GM18520 (cell line): ENCODE measurements at regions not wholly inside any gene's neighbourhood (a gene's known extent, or its start where the extent isn't known, plus 50 kb on each side); places are given as distances from the start of the nearest gene placed in this dataset.
"Not testable (repeated sequence)": the region's sequence is repeated elsewhere in the genome, so short reads cannot be mapped to it uniquely, and the experiment has no call there.

Experiments
- ATAC-seq: cut with Tn5 transposase; IDR thresholded peaks from one replicate; pipeline ENCODE4 v1.9.1; 2021; ENCODE audit not compliant: unreplicated experiment

DNA sequence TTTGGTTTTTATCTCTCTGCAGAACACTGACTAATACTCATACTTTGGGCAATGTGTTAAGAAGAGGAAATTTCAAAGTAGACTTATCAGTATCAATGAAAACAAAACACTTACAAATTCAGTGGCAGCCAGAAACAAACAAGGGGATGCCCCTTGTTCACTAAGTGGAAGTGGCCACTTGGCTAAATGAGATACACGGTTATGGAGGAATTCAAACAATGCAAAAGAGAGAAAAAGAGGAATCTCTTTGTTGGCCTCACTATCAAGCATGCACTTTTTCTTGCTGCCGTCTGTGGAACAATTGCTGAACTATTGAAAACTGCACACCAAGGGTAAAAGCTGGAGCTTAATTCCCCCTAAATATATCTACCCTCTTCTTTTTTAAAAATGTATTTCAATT, 2044.9 kb upstream of the CDH6 start:
- ATAC-seq, result no peak

DNA sequence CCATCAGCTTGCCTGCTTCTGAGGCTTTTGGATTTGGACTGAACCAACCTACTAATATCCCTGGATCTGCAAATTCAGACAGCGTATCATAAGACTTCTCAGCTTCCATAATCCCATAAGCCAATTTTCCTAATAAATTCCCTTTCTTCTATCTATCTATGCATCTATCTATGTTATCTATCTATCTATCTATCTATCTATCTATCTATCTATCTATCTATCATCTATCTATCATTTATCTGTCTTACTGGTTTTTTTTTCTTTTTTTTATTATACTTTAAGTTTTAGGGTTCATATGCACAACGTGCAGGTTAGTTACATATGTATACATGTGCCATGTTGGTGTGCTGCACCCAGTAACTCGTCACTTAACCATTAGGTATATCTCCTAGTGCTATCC, 2045.4 kb upstream of the CDH6 start:
- no peak for ATAC-seq

DNA sequence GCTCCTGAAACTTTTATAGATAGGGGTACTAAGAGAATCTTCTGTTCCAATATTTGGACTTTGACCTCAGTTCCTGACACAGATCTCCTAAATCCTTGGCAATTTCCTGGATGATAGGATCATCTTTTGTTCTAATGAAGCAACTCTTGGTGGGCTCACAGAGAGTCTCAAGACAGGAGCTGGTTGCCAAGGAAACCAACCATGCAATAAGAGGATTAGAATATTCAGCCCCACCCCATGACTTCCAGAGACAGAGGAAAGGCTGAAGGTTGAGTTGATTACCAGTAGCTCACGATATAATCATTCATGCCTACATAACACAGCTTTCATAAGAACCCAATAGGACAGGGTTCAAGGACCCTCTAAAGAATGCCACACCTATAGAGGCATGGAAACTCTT, 2050.2 kb upstream of the CDH6 start:
- ATAC-seq, result no peak

DNA sequence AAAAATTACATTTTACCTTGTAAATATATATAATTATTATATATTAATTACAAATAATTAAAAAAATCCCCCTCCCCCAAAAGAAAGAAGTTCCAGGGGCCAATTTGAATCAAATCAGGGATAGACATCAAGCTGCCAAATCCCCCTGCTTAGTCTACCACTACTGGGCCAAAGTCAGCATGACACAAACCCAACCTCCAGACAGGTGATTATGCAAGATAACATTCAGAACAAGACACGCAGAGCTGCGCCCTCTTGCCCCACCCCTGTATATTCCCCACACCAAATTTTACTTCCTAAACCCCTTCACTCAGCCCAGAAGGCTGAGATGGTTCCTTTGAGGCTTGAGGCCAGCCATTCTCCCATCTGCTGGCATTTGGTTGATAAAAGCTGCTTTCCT, 2059.1 kb upstream of the CDH6 start:
- ATAC-seq, result no peak

DNA sequence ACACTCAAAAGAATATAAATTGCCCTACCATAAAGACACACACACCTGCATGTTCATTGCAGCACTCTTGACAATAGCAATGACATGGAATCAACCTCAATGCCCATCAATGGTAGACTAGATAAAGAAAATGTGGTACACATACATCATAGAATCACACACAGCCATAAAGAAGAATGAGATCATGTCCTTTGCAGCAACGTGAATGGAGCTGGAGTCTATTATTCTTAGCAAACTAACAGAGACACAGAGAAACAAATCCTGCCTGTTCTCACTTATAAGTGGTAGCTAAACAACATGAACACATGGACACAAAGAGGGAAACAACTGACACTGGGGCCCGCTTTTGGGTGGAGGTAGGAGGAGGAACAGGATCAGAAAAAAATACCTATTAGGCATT, 2062.2 kb upstream of the CDH6 start:
- ATAC-seq, result no peak

DNA sequence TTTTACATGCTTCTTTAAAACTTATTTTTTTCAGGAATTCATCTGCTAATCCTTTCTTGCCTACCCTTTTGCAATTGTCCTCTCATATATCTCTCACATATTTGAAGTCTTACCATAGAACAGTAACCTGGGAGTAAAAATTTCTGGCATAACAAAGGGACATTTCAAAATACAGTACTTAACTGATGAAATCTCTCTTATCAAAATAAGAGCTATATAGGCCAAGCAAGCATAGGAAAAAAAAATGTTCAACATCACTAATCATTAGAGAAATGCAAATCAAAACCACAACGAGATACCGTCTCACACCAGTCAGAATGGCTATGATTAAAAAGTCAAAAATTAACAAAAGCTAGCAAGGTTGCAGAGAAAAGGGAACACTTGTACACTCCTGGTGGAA, 2062.7 kb upstream of the CDH6 start:
- no peak for ATAC-seq

DNA sequence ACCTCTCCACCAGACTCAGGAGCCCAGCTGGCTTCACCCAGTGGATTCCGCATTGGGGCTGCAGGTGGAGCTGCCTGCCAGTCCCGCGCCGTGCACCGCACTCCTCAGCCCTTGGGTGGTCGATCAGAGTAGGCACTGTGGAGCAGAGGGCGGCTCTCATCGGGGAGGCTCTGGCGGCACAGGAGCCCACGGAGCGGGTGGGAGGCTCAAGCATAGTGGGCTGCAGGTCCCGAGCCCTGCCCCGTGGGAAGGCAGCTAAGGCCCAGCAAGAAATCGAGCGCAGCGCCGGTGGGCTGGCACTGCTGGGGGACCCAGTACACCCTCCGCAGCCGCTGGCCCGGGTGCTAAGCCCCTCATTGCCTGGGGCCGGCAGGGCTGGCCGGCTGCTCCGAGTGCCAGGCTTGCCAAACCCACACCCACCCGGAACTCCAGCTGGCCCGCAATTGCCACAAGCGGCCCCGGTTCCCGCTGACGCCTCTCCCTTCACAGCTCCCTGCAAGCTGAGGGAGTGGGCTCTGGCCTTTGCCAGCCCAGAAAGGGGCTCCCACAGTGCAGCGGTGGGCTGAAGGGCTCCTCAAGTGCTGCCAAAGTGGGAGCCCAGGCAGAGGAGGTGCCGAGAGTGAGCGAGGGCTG, 2065.8 kb upstream of the CDH6 start:
- ATAC-seq, result not testable (repeated sequence)

DNA sequence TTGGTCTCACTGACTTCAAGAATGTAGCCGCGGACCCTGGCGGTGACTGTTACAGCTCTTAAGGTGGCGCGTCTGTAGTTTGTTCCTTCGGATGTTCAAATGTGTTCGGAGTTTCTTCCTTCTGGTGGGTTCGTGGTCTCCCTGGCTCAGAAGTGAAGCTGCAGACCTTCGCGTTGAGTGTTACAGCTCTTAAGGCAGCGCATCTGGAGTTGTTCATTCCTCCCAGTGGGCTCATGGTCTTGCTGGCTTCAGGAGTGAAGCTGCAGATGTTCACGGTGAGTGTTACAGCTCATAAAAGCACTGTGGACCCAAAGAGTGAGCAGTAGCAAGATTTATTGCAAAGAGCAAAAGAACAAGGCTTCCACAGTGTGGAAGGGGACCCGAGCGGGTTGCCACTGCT, 2067.0 kb upstream of the CDH6 start:
- ATAC-seq, result not testable (repeated sequence)

DNA sequence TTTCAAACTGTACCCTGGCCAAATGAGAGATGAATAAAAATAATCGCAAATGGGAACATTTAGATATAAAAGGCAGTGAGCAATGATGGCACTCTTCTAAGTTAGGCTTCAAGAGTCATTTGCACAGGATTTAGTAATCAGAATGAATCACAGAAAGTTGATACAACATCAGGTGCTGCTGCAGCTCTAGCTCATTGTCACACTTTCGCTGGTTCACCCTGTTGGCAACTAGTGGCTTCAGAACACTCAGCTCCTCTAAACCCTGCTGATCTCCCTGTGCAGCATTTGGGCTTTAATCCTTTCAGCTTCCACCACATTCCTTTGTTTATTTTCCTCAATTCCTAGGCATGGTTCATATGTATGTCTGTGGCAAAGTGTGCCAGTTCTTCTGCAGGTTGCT, 2071.2 kb upstream of the CDH6 start:
- ATAC-seq, result no peak

DNA sequence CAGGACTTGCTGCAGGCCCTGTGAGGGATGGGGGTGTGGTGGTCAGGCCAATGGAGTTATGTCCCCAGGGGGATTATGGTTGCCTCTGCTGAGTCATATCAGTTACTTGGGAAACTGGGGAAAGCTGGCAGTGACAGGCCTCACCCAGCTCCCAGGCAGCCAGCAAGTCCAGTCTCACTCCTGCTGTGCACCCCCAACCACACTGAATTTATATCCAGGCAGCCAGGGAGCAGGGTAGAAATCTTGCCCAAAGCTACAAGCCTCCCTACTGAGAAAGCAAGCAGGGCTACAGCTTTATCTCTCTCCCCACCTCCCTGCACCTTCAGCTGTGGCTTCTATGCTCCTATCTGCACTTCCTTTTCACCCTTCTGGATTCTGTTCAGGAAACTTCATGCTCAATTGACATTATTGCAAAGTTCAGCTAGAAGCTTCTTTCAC, 2076.0 kb upstream of the CDH9 start:
- ATAC-seq, result no peak

DNA sequence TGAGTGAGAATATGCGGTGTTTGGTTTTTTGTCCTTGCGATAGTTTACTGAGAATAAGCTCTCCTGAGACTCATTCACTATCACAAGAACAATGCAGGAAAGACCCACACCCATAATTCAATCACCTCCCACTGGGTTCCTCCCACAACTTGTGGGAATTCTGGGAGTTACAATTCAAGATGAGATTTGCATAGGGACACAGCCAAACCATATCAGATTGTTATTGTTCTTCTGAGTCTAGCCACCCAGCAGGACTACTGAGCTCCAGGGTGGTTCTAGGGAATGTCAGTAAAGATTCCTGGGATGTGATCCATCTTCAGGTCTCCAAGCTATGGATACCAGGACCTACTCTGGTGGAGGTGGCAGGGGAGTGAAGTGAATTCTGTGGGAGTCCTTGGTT, 2075.1 kb upstream of the CDH9 start:
- ATAC-seq, result no peak

DNA sequence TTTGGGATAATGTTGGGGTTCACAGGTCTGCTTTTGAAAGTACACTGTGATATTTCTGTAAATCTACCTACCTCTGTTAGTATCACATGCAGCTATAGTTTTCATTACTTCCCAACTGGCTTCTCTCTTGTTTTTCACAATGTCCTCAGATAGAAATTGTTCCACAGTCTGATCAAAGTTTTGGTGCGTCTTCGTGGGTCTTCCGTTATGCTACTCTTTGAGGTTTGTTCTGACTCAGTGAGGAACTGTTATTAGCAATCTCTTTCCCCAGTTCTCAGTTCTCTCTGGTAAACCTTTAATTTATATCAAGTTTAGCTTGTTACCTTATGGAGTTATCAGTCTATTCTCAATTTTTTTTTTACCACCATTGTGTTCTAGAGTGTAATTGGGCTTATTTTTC, 2061.2 kb upstream of the CDH9 start:
- no peak for ATAC-seq

DNA sequence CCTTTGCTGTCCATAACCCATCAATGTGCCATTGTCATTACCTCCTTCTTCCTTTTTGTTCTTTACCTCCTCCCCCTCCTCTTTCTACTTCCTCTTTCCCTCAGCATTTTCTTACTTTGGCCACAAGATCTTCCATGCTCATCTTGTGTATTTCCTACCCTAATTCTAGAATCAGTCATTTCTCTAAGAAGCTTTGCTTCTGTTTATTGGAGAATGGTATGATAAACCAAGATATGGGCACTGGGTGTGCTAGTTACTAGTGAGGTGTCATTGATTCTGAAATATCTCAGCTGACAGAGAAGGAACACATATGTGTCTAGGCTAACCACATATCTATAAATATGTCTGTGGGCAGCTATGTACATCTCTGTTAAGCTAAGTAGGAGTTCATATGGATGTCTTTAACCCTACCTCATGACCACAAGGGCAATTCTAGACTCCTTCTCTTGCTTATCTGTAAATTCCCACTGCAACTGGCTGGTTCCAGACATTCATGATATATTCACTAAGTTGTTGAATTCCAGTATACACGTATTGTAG, 2051.3 kb upstream of the CDH9 start:
- no peak for ATAC-seq

DNA sequence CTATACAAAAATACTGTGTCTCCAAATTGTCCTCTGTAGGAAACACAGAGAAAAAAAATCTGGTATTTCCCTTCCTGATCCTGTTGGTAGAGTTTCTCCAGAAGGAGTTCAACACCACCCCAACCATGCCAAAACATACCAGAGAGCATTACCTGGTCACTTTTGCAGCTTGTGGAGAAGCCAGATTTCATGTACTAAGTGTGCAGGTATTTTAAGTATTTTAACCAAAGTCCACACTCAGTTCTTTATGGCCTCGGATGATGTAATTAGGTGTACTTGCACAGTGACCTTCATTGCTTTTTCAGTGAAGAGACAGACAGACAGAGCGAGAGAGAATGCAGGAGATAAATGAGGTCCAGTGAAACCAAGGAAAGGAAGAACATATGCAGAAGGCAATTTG, 2046.8 kb upstream of the CDH9 start:
- ATAC-seq, result no peak

DNA sequence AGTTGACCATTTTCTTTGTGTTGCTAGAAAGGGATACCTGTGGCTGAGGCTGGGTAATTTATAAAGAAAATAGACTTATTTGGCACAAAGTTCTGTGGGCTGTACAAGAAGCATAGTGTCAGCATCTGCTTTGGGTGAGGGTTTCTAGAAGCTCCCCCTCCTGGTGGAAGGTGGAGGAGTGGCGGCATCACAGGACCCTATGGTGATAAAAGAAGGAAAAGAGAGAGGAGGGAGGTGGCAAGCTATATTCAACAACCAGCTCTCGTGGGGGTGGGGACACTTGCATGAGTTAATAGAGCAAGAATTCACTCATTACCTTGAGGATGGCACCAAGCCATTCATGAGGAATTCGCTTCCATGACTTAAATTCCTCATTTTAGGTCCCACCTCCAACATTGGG, 2041.4 kb upstream of the CDH9 start:
- ATAC-seq, result no peak

DNA sequence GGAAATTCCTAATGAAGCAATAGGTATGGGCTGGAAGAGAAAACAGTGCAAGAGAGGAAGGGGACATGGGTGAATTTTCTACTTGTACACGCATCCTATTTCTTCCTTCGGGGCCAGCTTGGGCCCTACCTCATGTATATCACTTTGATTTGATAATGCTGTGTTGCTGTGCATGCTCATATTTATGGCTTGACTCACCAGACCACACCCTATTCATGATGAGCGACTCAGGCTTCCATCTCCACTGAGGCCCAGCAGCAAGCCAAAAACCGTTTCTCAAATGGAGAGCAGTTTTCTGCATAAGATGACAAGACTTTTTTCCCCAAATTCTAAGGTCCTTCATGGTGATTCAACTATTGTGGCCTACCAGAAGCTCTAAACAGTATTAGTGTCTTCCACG, 2039.1 kb upstream of the CDH9 start:
- no peak for ATAC-seq

DNA sequence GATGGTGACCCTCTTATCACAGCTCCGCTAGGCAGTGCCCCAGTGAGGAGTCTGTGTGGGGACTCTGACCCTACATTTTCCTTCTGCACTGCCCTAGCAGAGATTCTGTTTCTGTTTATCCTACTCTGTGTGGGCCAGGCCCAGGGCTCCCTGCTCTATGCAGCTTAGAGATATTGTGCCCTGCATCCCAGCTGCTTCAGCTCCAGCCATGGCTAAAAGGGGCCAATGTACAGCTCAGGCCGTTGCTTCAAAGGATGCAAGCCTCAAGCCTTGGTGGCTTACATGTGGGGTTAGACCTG, 2030.7 kb upstream of the CDH9 start:
- no peak for ATAC-seq

DNA sequence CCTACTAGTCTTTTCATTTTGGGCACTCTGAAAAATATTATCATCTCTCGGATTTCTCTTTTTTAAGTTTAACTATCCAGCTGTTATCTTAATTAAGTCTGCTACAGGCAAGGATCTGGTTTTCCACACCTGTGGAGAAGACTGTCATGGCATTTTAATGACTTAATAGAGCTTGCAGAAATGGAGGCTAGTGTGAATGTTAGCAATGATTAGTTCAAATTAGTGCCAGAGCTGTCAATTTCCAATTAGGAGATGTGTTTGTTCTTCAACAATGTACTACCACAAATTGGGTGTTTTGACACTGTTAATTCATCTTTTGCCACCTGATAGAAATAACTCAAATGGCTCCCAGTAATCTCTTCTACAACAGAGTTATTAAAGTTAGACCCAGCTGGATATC, 2023.0 kb upstream of the CDH9 start:
- no peak for ATAC-seq

DNA sequence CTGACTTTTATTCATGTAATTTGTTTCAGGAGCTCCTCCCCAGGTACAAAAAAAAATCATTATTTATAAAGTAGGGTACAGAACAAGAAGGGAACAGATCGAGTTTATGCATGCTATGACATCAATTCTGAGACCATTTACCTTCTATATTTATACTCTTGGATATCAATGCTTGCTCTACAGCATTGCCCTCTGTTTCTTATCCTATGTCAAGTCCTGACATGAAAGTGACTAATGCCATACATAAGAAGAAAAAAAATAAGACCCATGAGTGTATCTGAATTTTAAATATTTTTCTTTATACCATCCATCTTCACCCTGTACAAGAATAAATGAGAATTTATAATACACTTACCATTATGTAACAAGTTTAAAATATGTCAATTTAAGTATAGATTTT, 2016.3 kb upstream of the CDH9 start:
- no peak for ATAC-seq

DNA sequence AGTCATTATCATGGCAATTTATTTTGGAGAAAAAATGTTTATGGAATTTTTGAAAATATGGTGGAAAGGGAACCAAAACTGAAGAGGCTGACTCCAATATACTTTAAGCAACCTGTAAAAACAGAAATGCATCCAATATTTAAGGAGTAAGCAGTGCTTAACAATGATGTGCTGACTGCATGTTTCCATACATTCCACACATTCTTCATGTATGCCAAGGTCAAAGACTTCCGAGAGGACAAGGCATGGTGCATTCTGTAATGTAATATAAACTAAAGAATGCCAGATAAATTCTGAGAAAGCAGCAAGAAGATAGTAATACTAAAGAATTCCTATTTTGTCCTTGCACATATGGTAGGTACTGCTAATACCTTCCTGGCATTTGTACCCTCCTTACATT, 2015.9 kb upstream of the CDH9 start:
- ATAC-seq, result no peak

DNA sequence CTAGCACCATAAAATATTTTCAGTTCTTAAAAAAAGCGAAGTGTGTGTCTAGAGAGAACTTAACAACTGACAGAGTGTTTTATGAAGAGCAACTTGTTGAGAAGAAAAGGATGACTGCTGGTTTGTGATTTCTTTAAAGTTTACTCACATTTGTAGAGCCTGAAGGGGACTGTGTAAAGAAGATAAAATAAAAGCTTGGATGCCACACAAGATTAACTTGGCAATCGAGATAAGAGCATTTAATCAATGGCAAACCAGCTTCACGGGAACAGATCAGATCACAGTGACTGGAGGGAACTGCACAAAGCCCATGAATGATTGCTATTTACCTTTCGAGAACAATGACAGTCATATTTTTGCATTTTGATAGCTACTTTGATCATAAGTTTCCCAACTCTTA, 2013.1 kb upstream of the CDH9 start:
- ATAC-seq, result no peak

DNA sequence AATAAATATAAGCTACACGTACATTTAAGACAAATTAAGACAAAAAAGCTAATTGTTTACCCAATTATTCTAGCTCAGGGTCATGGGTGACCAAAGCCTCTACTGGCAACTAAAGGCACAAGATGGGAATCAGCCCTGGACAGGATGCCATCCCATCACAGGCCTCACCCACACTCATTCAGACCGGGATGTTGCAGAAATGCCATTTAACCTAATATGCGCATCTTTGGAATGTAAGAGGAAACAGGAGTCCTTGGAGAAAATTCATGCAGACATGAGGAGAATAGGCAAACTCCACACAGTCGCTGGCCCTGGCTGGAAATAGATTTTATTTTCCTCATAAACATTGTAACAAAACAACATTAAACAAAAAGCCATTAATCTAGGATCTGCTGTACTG, 2003.8 kb upstream of the CDH9 start:
- ATAC-seq, result no peak

DNA sequence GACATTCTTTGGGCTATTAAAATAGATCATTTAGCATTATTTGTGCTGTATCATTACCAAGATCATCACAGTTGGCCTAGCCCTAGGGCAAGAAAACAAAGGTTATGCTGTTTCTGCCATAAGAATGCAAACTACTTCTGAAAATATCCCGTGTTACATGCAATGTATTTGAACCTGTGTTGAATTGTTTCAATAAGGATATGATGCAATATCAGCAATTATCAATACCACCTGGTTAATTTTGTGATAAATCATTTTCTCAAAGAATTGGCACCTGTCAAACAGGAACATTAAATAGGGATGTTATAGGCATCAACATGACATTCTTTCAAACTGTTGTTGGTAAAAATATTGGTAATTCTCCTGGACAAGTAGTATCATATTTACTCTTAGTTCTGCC, 2002.0 kb upstream of the CDH9 start:
- no peak for ATAC-seq

DNA sequence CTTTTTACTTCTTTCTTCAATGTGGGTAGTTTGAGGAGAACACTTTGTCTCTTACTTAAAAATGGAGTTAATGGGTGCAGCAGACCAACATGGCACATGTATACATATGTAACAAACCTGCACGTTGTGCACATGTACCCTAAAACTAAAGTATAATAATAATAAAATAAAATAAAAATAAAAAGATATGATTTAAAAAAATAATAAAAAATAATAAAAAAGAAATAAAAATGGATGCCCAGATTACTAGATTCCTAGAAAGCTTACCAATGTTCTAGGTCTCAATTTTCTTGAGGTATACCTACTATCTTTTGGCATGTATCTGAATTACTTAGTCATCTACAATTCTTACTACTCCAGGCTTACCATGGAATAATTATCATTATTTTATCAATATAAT, 2001.6 kb upstream of the CDH9 start:
- ATAC-seq, result no peak
